AG04449 (cell line): ENCODE measurements at regions not wholly inside any gene's neighbourhood (a gene's known extent, or its start where the extent isn't known, plus 50 kb on each side); places are given as distances from the start of the nearest gene placed in this dataset.

Source experiments
- CTCF ChIA-PET: fragments of 350-600 bp; formaldehyde crosslinking; extraction: SDS; loops from one replicate; lab custom pipeline; 2021; ENCODE audit warnings: antibody characterized with exemption; lab: Yijun Ruan, JAX
- POLR2A ChIA-PET: fragments of 400-600, 350-600 bp; formaldehyde crosslinking; extraction: SDS; loops from one replicate; lab custom pipeline; 2020; ENCODE audit warnings: antibody characterized with exemption, inconsistent platforms; lab: Yijun Ruan, JAX
- DNase-seq: peaks from one replicate; pipeline ENCODE4 v3.0.0-alpha.2; 2010; ENCODE audit warnings: low read depth, low spot score
- H3K4me3 ChIP-seq: 2 replicates; pipeline ENCODE4 v1.5.1; 2011; ENCODE audit warnings: low read depth, mild to moderate bottlenecking, control low read depth, low read length
- CTCF ChIP-seq: IDR thresholded peaks from one replicate; pipeline ENCODE4 v1.5.1; 2011; ENCODE audit warnings: mild to moderate bottlenecking, moderate library complexity, low read length, control low read depth, inconsistent platforms; ENCODE audit not compliant: insufficient read depth; ENCODE audit errors: missing control alignments

GRCh38 chr15:70166506-70167087, 68.9 kb upstream of the TLE3 start:
- ChIA-PET POLR2A (no interaction called here), CTCF (no interaction called here)
- DNase-seq = no peak
- H3K4me3 ChIP-seq = no peak overlapping the region
- TF ChIP-seq CTCF = no peak

GRCh38 chr15:70165716-70166284, 68.1 kb upstream of the TLE3 start:
- DNase-seq = no peak
- ChIA-PET POLR2A (no interaction called here), CTCF (no interaction called here)
- TF ChIP-seq CTCF = no peak
- H3K4me3 ChIP-seq = no peak overlapping the region

DNA sequence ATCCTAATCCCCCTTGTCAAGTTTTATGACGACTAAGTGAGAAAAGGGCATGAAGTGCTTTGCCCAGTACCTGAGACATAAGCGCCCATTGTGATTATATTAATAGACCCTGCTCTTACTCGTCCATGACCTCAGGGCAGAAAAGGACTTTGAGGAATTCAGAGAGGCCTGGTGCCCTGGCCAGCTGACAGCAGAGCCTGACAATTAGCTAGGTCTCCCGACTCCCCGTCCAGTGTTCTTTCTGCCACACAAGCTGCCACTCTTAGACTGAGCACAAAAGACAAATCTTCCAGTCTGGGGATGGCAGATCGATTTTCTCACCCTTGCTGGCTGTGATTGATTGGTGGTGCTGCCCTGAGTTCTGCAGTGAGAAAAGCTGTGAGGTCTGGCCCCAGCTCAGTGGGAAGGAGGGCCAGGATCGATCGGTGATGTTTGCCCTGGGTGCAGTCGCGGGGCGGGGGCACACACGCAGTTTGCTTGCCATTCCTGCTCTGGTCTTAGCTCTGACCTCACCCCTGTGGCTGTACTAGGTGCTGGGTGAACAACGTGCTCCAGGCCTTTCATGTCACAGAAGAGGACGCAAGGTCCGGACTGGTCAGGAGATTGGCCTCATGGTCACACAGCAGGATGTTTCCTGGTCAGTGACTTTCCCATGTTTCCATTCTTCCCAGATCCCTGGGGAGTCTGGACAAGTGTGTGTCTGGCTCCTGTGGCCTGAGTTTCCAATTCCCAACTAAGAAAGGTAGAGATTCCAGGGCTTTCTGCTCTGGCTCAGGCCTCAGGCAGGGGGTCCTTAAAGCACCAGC, 67.4 kb upstream of the TLE3 start:
- TF ChIP-seq CTCF = no peak
- ChIA-PET POLR2A (no interaction called here), CTCF (no interaction called here)

DNA sequence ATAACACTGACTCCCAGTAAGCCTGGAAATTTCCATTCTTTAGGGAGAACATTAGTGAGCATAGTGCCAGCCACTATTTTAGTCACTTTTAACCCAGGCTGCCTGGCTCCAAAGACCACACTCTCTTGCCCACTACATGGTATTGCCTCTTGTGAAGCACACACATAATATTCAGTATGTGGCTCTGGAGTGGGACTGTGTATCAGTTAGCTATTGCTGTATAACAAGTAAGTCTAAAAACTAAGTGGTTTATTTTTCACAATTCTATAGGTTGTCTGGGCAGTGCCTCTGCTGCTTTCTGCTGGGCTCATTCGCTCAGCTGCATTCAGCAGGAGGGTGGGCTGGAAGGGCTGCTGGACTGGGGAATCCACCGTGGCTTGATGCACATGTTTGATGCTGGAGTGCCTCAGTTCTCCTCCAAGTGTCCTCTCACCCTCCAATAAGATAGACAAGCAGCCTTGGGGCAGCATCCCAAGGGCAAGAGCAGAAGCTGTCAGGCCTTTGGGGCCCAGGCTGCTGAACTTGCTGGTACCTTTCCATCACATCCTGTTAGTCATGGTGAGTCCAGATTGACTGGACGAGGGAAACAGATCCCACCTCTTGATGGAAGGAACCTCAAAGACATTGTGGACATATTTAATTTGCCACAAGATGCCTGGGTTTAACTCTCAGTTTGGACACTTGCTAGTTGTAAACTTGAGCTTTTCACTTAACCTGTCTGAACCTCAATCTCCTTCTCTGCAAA, 66.6 kb upstream of the TLE3 start:
- DNase-seq = no peak
- ChIA-PET CTCF (no interaction called here), POLR2A (no interaction called here)
- no peak overlapping the region for H3K4me3 ChIP-seq
- TF ChIP-seq CTCF = no peak

More for the DNA sequence above, 67.4 kb upstream of the TLE3 start:
- H3K4me3 ChIP-seq = no peak overlapping the region
- DNase-seq = no peak

GRCh38 chr15:70160803-70161565, 63.3 kb upstream of the TLE3 start:
- POLR2A ChIA-PET = interaction anchor here (0.5 kb wide), 1 partner anchor 848 kb away, joined by 4 read pairs; no protein-coding TSS in a partner anchor
- no peak for TF ChIP-seq CTCF
- CTCF ChIA-PET = interaction anchor here (0.8 kb wide), 1 partner anchor 327 kb away, joined by 3 read pairs; no protein-coding TSS in a partner anchor
- H3K4me3 ChIP-seq = no peak overlapping the region
- no peak for DNase-seq
